H1 (cell line): ENCODE measurements at regions not wholly inside any gene's neighbourhood (a gene's known extent, or its start where the extent isn't known, plus 50 kb on each side); places are given as distances from the start of the nearest gene placed in this dataset.

Experiments
- CTCF ChIA-PET: fragments of 300-600 bp; sonication (Branson Sonifier 250); formaldehyde crosslinking; loops from one replicate; lab custom pipeline; 2021; ENCODE audit not compliant: partially characterized antibody; lab: Charles Lee
- POLR2A ChIA-PET: fragments of 300-600 bp; sonication (Branson Sonifier 250); formaldehyde crosslinking; loops from one replicate; lab custom pipeline; 2021; ENCODE audit warnings: inconsistent platforms; ENCODE audit not compliant: partially characterized antibody; lab: Charles Lee
- DNase-seq, 2 experiments: peaks; one replicate each; pipeline versions ENCODE4 v3.0.0 to v3.0.0-alpha.2; 2010 to 2022; ENCODE audit warnings: low spot score in 2 of 2, low read depth in 1 of 2, mixed read lengths in 1 of 2
- FAIRE-seq: peaks from 2 replicates; lab custom pipeline; 2011; peaks lifted over from hg19 to GRCh38; lab: Jason Lieb, UNC
- H2AFZ ChIP-seq: 2 replicates; pipeline ENCODE4 v1.8.1; 2012; ENCODE audit warnings: low read length, inconsistent platforms
- H2AK5ac ChIP-seq: 2 replicates; pipeline ENCODE4 v1.6.1; 2013; ENCODE audit warnings: low read depth, low read length
- H2BK120ac ChIP-seq: replicated peaks from 2 replicates; pipeline ENCODE3; 2013; ENCODE audit warnings: low read depth, low read length, inconsistent platforms
- H2BK12ac ChIP-seq: 2 replicates; pipeline ENCODE4 v1.6.1; 2013; ENCODE audit warnings: low read depth, low read length
- H2BK15ac ChIP-seq: 2 replicates; pipeline ENCODE4 v1.6.1; 2013; ENCODE audit warnings: low read length
- H2BK20ac ChIP-seq: 2 replicates; pipeline ENCODE4 v1.6.1; 2013; ENCODE audit warnings: low read length
- H2BK5ac ChIP-seq: 2 replicates; pipeline ENCODE4 v1.6.1; 2013; ENCODE audit warnings: low read depth, low read length
- H3K14ac ChIP-seq: 2 replicates; pipeline ENCODE4 v1.6.1; 2013; ENCODE audit warnings: inconsistent platforms; ENCODE audit not compliant: insufficient read length
- H3K18ac ChIP-seq: 2 replicates; pipeline ENCODE4 v1.6.1; 2013; ENCODE audit warnings: low read length; ENCODE audit errors: extremely low read depth
- H3K23ac ChIP-seq: 2 replicates; pipeline ENCODE4 v1.6.1; 2013; ENCODE audit warnings: inconsistent platforms; ENCODE audit not compliant: insufficient read length
- H3K23me2 ChIP-seq: 2 replicates; pipeline ENCODE4 v1.6.1; 2013; ENCODE audit warnings: low read depth, low read length
- H3K27ac ChIP-seq: 2 replicates; pipeline ENCODE4 v1.6.1; 2011; ENCODE audit warnings: low read depth, low read length, inconsistent platforms
- H3K27me3 ChIP-seq, 4 experiments: replicated peaks in 1 of 4; 1 replicate in 1 of 4; 2 replicates in 3 of 4; pipeline versions ENCODE4 v1.6.1 to v1.8.1; 2011 to 2013; ENCODE audit warnings: low read length in 3 of 4, mild to moderate bottlenecking in 3 of 4, inconsistent platforms in 2 of 4, mixed read lengths in 2 of 4, moderate library complexity in 1 of 4; ENCODE audit not compliant: control insufficient read depth in 3 of 4, insufficient read depth in 3 of 4; ENCODE audit errors: extremely low read depth in 1 of 4
- H3K36me3 ChIP-seq, 4 experiments: 2 replicates each; pipeline versions ENCODE4 v1.6.1 to v1.8.1; 2011 to 2013; ENCODE audit warnings: mild to moderate bottlenecking in 4 of 4, low read length in 3 of 4, moderate library complexity in 2 of 4, control low read depth in 1 of 4, inconsistent platforms in 1 of 4; ENCODE audit not compliant: insufficient read depth in 4 of 4, control insufficient read depth in 2 of 4
- H3K4ac ChIP-seq: replicated peaks from 2 replicates; pipeline ENCODE3; 2013; ENCODE audit warnings: low read length, low read depth, mixed read lengths, inconsistent platforms; ENCODE audit not compliant: insufficient read length
- H3K4me1 ChIP-seq, 4 experiments: replicated peaks in 1 of 4; 1 replicate in 1 of 4; 2 replicates in 3 of 4; pipeline versions ENCODE4 v1.6.1 to v1.8.1; 2011 to 2013; ENCODE audit warnings: low read length in 3 of 4, inconsistent platforms in 2 of 4, mixed read lengths in 1 of 4; ENCODE audit not compliant: insufficient read depth in 4 of 4, control insufficient read depth in 3 of 4
- H3K4me2 ChIP-seq, 2 experiments: 2 replicates each; pipeline versions ENCODE4 v1.6.1 to v1.8.1; 2011 to 2013; ENCODE audit warnings: low read depth in 2 of 2, low read length in 2 of 2, control low read depth in 1 of 2, inconsistent platforms in 1 of 2, mild to moderate bottlenecking in 1 of 2; ENCODE audit not compliant: insufficient read depth in 1 of 2
- H3K4me3 ChIP-seq, 4 experiments: fragments of 200-600, 300-600 bp in 1 of 4; sonication (generic), shearing (Covaris generic), sonication (Bioruptor Twin) in 1 of 4; 2 replicates each; pipeline versions ENCODE4 v1.5.1 to v1.8.1; 2011 to 2016; ENCODE audit warnings: low read length in 4 of 4, low read depth in 3 of 4, control low read depth in 2 of 4, inconsistent platforms in 2 of 4, mild to moderate bottlenecking in 2 of 4, mixed read lengths in 1 of 4, moderate library complexity in 1 of 4; ENCODE audit not compliant: insufficient read depth in 2 of 4; ENCODE audit errors: extremely low read depth in 1 of 4
- H3K56ac ChIP-seq: replicated peaks from 2 replicates; pipeline ENCODE3; 2013; ENCODE audit warnings: low read depth, mild to moderate bottlenecking, mixed read lengths, low read length, inconsistent platforms; ENCODE audit not compliant: insufficient read length
- H3K79me1 ChIP-seq: 2 replicates; pipeline ENCODE4 v1.6.1; 2013; ENCODE audit warnings: low read depth, low read length, control low read depth
- H3K79me2 ChIP-seq, 2 experiments: 2 replicates each; pipeline versions ENCODE4 v1.6.1 to v1.8.1; 2012 to 2013; ENCODE audit warnings: low read length in 2 of 2, mild to moderate bottlenecking in 2 of 2, inconsistent platforms in 1 of 2; ENCODE audit not compliant: insufficient read depth in 2 of 2, control insufficient read depth in 1 of 2
- H3K9ac ChIP-seq, 4 experiments: replicated peaks in 1 of 4; 1 replicate in 1 of 4; 2 replicates in 3 of 4; pipeline versions ENCODE4 v1.6.1 to v1.8.1; 2011 to 2013; ENCODE audit warnings: low read depth in 3 of 4, low read length in 3 of 4, control low read depth in 2 of 4, mild to moderate bottlenecking in 2 of 4, moderate library complexity in 2 of 4, inconsistent platforms in 1 of 4; ENCODE audit errors: extremely low read depth in 1 of 4
- H3K9me3 ChIP-seq, 2 experiments: 2 replicates each; pipeline versions ENCODE4 v1.6.1 to v1.8.1; 2012 to 2013; ENCODE audit warnings: mild to moderate bottlenecking in 2 of 2, moderate library complexity in 2 of 2, control low read depth in 1 of 2, inconsistent platforms in 1 of 2, low read depth in 1 of 2, low read length in 1 of 2, mixed read lengths in 1 of 2; ENCODE audit not compliant: insufficient read depth in 2 of 2
- H4K20me1 ChIP-seq, 2 experiments: replicated peaks in 1 of 2; 2 replicates each; pipeline versions ENCODE3 to v1.8.1; 2011 to 2013; ENCODE audit warnings: inconsistent platforms in 2 of 2, low read length in 2 of 2, mild to moderate bottlenecking in 1 of 2; ENCODE audit not compliant: insufficient read depth in 2 of 2, control insufficient read depth in 1 of 2
- H4K5ac ChIP-seq: 2 replicates; pipeline ENCODE4 v1.6.1; 2013; ENCODE audit warnings: low read length, low read depth, mixed read lengths, inconsistent platforms; ENCODE audit not compliant: insufficient read length
- H4K8ac ChIP-seq: 2 replicates; pipeline ENCODE4 v1.8.0; 2013; ENCODE audit warnings: mild to moderate bottlenecking, moderate library complexity, low read length, inconsistent platforms; ENCODE audit not compliant: insufficient read depth; ENCODE audit errors: extremely low read depth
- H4K91ac ChIP-seq: replicated peaks from 2 replicates; pipeline ENCODE3; 2013; ENCODE audit warnings: low read length, mixed read lengths, inconsistent platforms; ENCODE audit not compliant: insufficient read length
- KDM5A ChIP-seq: fragments of 200-600 bp; IDR thresholded peaks from 2 replicates; pipeline ENCODE4 v1.7.1; 2012; ENCODE audit warnings: mild to moderate bottlenecking, low read length, inconsistent platforms, mixed read lengths
- SRF ChIP-seq: IDR thresholded peaks from 2 replicates; pipeline ENCODE4 v1.6.1; 2011; ENCODE audit warnings: mild to moderate bottlenecking, low read depth, low read length, moderate library complexity
- SUZ12 ChIP-seq: fragments of 200-600 bp; sonication (generic); IDR thresholded peaks from 2 replicates; pipeline ENCODE4 v1.6.1; 2012; ENCODE audit warnings: mild to moderate bottlenecking, inconsistent platforms, low read length, moderate library complexity, mixed read lengths
- WGBS, 2 experiments: shearing (Covaris generic) in 1 of 2; methylation state at CpG; one replicate each; pipeline versions ENCODE4 v1.1.6 to v1.1.7; 2013 to 2015; ENCODE audit warnings: low lambda C conversion rate in 2 of 2, mixed read lengths in 2 of 2, inconsistent platforms in 1 of 2, low coverage in 1 of 2, missing lambda C conversion rate in 1 of 2; ENCODE audit not compliant: insufficient replicate concordance in 2 of 2, insufficient coverage in 1 of 2, insufficient read length in 1 of 2; ENCODE audit errors: extremely low coverage in 1 of 2, missing lambda C conversion rate in 1 of 2; 5-methylcytosine and 5-hydroxymethylcytosine counted together

DNA sequence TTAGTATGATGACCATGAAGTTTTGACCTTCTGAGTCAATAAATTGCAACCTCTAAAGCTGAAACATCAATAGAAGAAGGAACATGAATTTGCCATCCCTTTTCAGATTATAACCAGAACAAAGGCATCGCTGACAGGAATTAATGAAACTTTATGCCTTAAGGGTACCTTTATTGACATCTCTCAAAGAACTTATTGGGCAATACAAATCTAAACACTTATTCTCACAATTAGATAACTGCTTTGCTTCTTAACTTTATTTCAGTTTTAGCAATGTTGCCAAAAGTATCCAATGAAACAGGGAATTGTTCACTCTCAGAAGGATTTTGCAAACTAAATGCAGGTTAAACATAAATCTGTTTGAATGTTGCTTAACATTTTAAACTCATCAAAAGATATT, 116.0 kb downstream of the ELAPOR2 start:
- Histone ChIP-seq H2BK20ac (no peak overlapping the region), H3K27me3 (no peaks in the 10 kb centered on the region), H3K14ac (no peak overlapping the region), H3K9me3 (no peaks in the 10 kb centered on the region), H3K56ac (no peak overlapping the region), H4K8ac (no peak overlapping the region), H4K20me1 (no peaks in the 10 kb centered on the region), H3K79me1 (no peaks in the 10 kb centered on the region), H3K27ac (no peak overlapping the region), H2BK5ac (no peak overlapping the region), H3K79me2 (peaks cover 0 to 4% of the 10 kb centered on the region in 2 experiments; a peak in 1 of 4 replicates), H2BK12ac (no peak overlapping the region), H3K18ac (no peak overlapping the region), H4K91ac (no peak overlapping the region), H2AFZ (no peak overlapping the region), H2AK5ac (no peak overlapping the region), H2BK15ac (no peak overlapping the region), H3K23ac (no peak overlapping the region), H3K4me3 (no peak overlapping the region), H3K36me3 (peaks cover 0 to 3% (median 1%) of the 10 kb centered on the region in 4 experiments; a peak in 4 of 8 replicates), H3K4ac (no peak overlapping the region), H4K5ac (no peak overlapping the region), H3K9ac (no peak overlapping the region), H3K4me1 (peaks cover 0 to 6% (median 4%) of the 10 kb centered on the region in 4 experiments; a peak in 2 of 7 replicates), H2BK120ac (no peak overlapping the region), H3K4me2 (no peak overlapping the region), H3K23me2 (no peaks in the 10 kb centered on the region)
- FAIRE-seq (no peak), DNase-seq (no peak)
- POLR2A ChIA-PET = no interaction called here
- 95% methylated on average over 1 of the region's 1 CpG; no CpG with 5 or more reads in 1 of the 2 experiments for WGBS, 2 experiments
- TF ChIP-seq SRF (no peak), SUZ12 (no peak), KDM5A (no peak)
- CTCF ChIA-PET = interaction anchor here (0.9 to 4.4 kb wide), 7 partner anchors 14 to 205 kb away, joined by 3 to 44 read pairs (median 4); no protein-coding TSS in a partner anchor
